Gastrocnemius medialis (tissue), 4 donors: ENCODE measurements at regions not wholly inside any gene's neighbourhood (a gene's known extent, or its start where the extent isn't known, plus 50 kb on each side); places are given as distances from the start of the nearest gene placed in this dataset.
A peak's percentile ranks its signal among the peaks of the same experiment; 100 is the strongest.
"Not testable (repeated sequence)": the region's sequence is repeated elsewhere in the genome, so short reads cannot be mapped to it uniquely, and the experiment has no call there.

Experiments
- ATAC-seq, 2 donors: fragments of 150-250 bp; one replicate each; pipeline ENCODE4 v1.9.1; 2016
- DNase-seq, 2 donors: peaks; one replicate each; pipeline ENCODE4 v3.0.0-alpha.2; 2019
- H3K27ac ChIP-seq, 4 donors: fragments of 200-600 bp; sonication (generic); 1 replicate in 1 of 4; 2 replicates in 3 of 4; pipeline ENCODE4 v1.5.1; 2016 to 2018; ENCODE audit warnings: mild to moderate bottlenecking in 2 of 4, moderate library complexity in 1 of 4
- H3K27me3 ChIP-seq, 3 donors: fragments of 200-600 bp; sonication (generic) in 2 of 3; 1 replicate in 1 of 3; 2 replicates in 2 of 3; pipeline versions ENCODE4 v1.5.1 to v1.6.0; 2016 to 2019; ENCODE audit warnings: mild to moderate bottlenecking in 1 of 3, moderate library complexity in 1 of 3
- H3K36me3 ChIP-seq, 2 donors: fragments of 200-600 bp; sonication (generic) in 1 of 2; one replicate each; pipeline ENCODE4 v1.5.1; 2017 to 2018
- H3K4me1 ChIP-seq, 2 donors: fragments of 200-600 bp; sonication (generic) in 1 of 2; one replicate each; pipeline ENCODE4 v1.5.1; 2016 to 2017; ENCODE audit warnings: mild to moderate bottlenecking in 2 of 2
- H3K4me3 ChIP-seq, 4 donors: fragments of 200-600 bp; sonication (generic) in 3 of 4; 1 replicate in 1 of 4; 2 replicates in 3 of 4; pipeline ENCODE4 v1.5.1; 2016 to 2019; ENCODE audit warnings: mild to moderate bottlenecking in 2 of 4
- H3K9me3 ChIP-seq, 3 donors: fragments of 200-600 bp; sonication (generic) in 2 of 3; 1 replicate in 1 of 3; 2 replicates in 2 of 3; pipeline ENCODE4 v1.5.1; 2016 to 2019
- CTCF ChIP-seq, 5 experiments: fragments of 450-650 bp in 3 of 5; fragments of 200-600 bp in 2 of 5; sonication (generic) in 2 of 5; IDR thresholded peaks in 4 of 5; conservative IDR thresholded peaks in 1 of 5; 1 replicate in 4 of 5; 2 replicates in 1 of 5; pipeline ENCODE4 v1.5.1; 2016 to 2019; ENCODE audit warnings: antibody characterized with exemption in 5 of 5, mild to moderate bottlenecking in 3 of 5, moderate library complexity in 3 of 5
- POLR2A ChIP-seq, 2 donors: fragments of 450-650 bp; IDR thresholded peaks; one replicate each; pipeline ENCODE4 v1.6.1; 2017; ENCODE audit warnings: antibody characterized with exemption in 2 of 2, mild to moderate bottlenecking in 2 of 2, moderate library complexity in 2 of 2
- in situ Hi-C, 4 donors: fragments of 200-750 bp; cut with MboI; loops; one replicate each; pipeline versions ENCODE4 v1.15.0 to v1.8.0; 2017; ENCODE audit warnings: low sequenced_read_pairs in 4 of 4
- intact Hi-C: fragments of 100-400 bp; cut with DNase I; formaldehyde crosslinking; loops from one replicate; pipeline ENCODE4 v1.15.1; 2023; ENCODE audit warnings: low total_unique reads

GRCh38 chr22:25348391-25348790, 129.0 kb downstream of the CRYBB2 start:
- Histone ChIP-seq H3K4me3 (no peak overlapping the region), H3K36me3 (peaks cover 0 to 15% of the 10 kb centered on the region in 2 donors), H3K27ac (no peak overlapping the region), H3K27me3 (no peaks in the 10 kb centered on the region), H3K9me3 (no peaks in the 10 kb centered on the region), H3K4me1 (no peaks in the 10 kb centered on the region)
- intact Hi-C loops (no loop called here), in situ Hi-C loops (no loop called here)
- ATAC-seq (no peak), DNase-seq (no peak)
- no peak for TF ChIP-seq CTCF (IDR thresholded peaks at IDR 0.05 in 4 of 5, conservative IDR thresholded peaks at IDR 0.05 in 1 of 5)
- no peak for TF ChIP-seq POLR2A (IDR thresholded peaks at IDR 0.05)

GRCh38 chr22:25348996-25349395, 129.6 kb downstream of the CRYBB2 start:
- in situ Hi-C loops, H3K4me3 ChIP-seq, ATAC-seq, H3K9me3 ChIP-seq, DNase-seq, H3K27ac ChIP-seq, H3K4me1 ChIP-seq, intact Hi-C loops, H3K27me3 ChIP-seq: not testable (repeated sequence)
- H3K36me3 ChIP-seq, result peaks cover 0 to 21% of the 10 kb centered on the region in 2 donors

- no peak overlapping the region for H3K4me3 ChIP-seq
- no peaks in the 10 kb centered on the region for H3K4me1 ChIP-seq
- no peak for ATAC-seq
- intact Hi-C loops, result no loop called here
- H3K36me3 ChIP-seq, result peaks cover 0 to 26% of the 10 kb centered on the region in 2 donors
- no peaks in the 10 kb centered on the region for H3K27me3 ChIP-seq
- no peak overlapping the region for H3K27ac ChIP-seq
- in situ Hi-C loops, result no loop called here
- no peaks in the 10 kb centered on the region for H3K9me3 ChIP-seq
- DNase-seq, result peak in 1 of 2 donors; percentile 5
- no peak for TF ChIP-seq CTCF (IDR thresholded peaks at IDR 0.05 in 4 of 5, conservative IDR thresholded peaks at IDR 0.05 in 1 of 5)
- TF ChIP-seq POLR2A (IDR thresholded peaks at IDR 0.05), result no peak
These were observed 131.1 kb downstream of the CRYBB2 start for GRCh38 chr22:25350551-25350971.

GRCh38 chr22:25351631-25352293, 132.3 kb downstream of the CRYBB2 start:
- intact Hi-C loops, result no loop called here
- Histone ChIP-seq H3K9me3 (no peaks in the 10 kb centered on the region), H3K4me3 (no peak overlapping the region), H3K27me3 (no peaks in the 10 kb centered on the region), H3K4me1 (no peaks in the 10 kb centered on the region), H3K36me3 (peaks cover 0 to 31% of the 10 kb centered on the region in 2 donors), H3K27ac (no peak overlapping the region)
- TF ChIP-seq POLR2A (IDR thresholded peaks at IDR 0.05), result no peak
- TF ChIP-seq CTCF (IDR thresholded peaks at IDR 0.05 in 4 of 5, conservative IDR thresholded peaks at IDR 0.05 in 1 of 5), result no peak
- in situ Hi-C loops, result no loop called here
- DNase-seq (peak in 1 of 2 donors; percentile 8), ATAC-seq (no peak)

- TF ChIP-seq CTCF (IDR thresholded peaks at IDR 0.05 in 4 of 5, conservative IDR thresholded peaks at IDR 0.05 in 1 of 5) (no peak), POLR2A (IDR thresholded peaks at IDR 0.05) (no peak)
- Histone ChIP-seq H3K36me3 (peaks cover 0 to 36% of the 10 kb centered on the region in 2 donors), H3K4me3 (no peak overlapping the region), H3K27ac (no peak overlapping the region), H3K27me3 (no peaks in the 10 kb centered on the region), H3K4me1 (no peaks in the 10 kb centered on the region), H3K9me3 (no peaks in the 10 kb centered on the region)
- DNase-seq (no peak), ATAC-seq (no peak)
- in situ Hi-C loops, result no loop called here
- intact Hi-C loops, result no loop called here
These were observed 132.8 kb downstream of the CRYBB2 start for GRCh38 chr22:25352294-25352680.
